HG02970 (cell line): ENCODE measurements at regions not wholly inside any gene's neighbourhood (a gene's known extent, or its start where the extent isn't known, plus 50 kb on each side); places are given as distances from the start of the nearest gene placed in this dataset.

Experiments
- ATAC-seq: cut with Tn5 transposase; IDR thresholded peaks from one replicate; pipeline ENCODE4 v1.9.1; 2021; ENCODE audit warnings: mild to moderate bottlenecking, moderate library complexity, moderate number of reproducible peaks; ENCODE audit not compliant: unreplicated experiment, low FRiP score

- ATAC-seq: no peak
Measured at GRCh38 chr7:13060173-13060572, 372.7 kb downstream of the ARL4A start.

GRCh38 chr7:13061115-13061514 is 373.7 kb downstream of the ARL4A start:
- no peak for ATAC-seq

GRCh38 chr7:13062631-13063030 is 375.2 kb downstream of the ARL4A start:
- no peak for ATAC-seq

GRCh38 chr7:13067036-13067435 is 379.6 kb downstream of the ARL4A start:
- no peak for ATAC-seq

- no peak for ATAC-seq
Measured at GRCh38 chr7:13068032-13068431, 380.6 kb downstream of the ARL4A start.

GRCh38 chr7:13069841-13070240 is 382.4 kb downstream of the ARL4A start:
- no peak for ATAC-seq

DNA sequence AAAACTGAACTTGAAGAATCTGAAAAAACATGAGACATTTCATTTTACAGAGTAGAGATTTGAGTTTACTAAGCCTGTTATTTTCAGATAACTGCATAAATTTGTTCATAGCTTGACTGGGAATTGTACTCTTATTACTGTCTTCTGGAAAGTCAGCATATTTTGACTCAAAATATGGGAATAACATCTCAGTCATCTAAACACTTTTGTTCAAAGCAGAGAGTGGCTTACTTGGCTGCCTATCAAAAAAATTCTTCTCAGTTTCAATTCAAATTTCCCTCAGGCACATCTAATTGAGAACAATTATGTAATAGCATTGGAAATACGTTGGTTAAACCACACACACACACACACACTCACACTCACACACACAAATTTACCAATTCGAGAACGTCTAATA is 384.6 kb downstream of the ARL4A start:
- no peak for ATAC-seq

DNA sequence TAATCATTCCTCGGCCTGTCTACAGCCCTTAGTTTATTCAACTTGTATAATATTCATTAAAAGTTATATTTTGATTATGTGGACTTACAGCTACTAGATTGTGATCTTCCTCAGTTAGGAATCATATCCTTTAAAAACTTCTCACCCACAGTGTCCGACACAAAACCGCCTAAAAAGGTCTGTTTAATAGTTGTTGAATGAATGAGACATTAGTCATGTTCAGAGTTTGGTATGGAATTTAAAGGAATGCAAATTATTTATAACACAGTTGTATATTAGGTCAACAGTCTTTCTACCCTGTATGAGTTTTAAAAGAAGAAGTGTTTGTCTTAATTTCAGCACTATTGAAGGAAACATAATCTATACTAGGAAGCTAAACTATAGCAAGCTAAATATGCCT is 390.0 kb downstream of the ARL4A start:
- ATAC-seq: no peak

GRCh38 chr7:13078105-13078504 is 390.7 kb downstream of the ARL4A start:
- ATAC-seq: no peak

DNA sequence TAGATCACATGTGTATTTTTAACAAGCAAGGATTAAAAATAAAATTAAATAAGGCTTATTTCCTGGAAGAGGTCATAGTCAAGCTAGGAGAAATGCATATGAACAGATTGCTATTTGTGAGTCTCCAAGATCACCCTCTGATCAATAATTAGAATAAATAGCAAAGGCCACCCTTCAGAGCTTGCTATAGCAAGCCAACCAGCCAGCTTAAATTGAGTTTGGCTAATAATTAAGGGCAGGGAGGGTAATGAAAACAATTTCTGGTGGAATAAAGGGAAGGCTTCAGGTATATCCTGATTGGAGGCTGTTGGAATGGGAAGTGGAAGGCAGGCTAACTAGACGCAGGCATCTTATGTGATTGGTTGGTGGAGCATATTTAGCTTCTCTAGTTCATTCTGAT is 403.5 kb downstream of the ARL4A start:
- ATAC-seq: no peak

DNA sequence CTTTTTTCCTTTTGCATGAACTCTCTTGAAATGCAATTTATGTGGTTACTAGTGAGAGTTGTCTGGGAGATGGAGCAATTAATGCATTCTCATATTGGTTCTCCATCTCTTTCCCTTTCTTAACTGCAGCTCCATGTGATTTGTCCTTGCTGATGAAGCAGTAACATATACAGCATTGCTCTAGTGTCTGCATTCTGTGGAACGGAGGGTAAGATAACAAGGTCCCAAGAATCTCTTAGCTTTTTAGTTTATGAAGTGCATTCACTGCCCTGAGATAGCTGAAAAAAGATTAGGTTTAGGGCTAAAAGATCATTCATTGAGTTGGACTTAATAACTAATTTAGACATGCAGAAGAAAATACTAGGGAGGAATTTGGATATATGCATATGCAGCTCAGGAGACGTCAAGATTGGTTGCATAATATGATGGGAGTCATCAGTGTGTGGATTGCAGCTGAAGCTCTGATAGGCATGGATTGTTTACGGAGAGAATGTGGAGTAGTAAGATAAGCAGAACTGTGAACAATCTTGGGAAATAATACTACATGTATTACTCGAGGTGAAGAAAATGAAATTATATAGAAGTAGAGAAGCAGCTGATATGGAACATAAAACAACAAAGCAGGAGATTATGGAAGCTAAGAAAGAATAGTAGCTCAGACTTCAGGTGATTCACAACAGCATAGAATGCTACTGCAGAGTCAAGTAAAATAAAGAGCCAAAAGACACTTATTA is 404.7 kb downstream of the ARL4A start:
- no peak for ATAC-seq

DNA sequence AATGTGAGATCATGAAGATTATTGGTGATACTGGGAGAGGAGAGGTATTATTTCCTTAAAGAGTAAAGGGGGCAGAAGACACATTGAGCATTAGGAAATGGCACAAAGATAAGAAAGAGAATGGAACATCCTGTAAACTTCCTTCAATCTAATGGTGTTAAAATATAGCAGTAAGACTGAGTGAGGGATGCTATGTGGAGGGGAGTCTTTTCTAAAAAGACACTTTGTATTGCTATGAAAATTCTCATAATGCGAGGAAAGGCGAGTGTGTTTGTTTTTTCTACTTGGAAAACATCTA is 405.2 kb downstream of the ARL4A start:
- no peak for ATAC-seq

DNA sequence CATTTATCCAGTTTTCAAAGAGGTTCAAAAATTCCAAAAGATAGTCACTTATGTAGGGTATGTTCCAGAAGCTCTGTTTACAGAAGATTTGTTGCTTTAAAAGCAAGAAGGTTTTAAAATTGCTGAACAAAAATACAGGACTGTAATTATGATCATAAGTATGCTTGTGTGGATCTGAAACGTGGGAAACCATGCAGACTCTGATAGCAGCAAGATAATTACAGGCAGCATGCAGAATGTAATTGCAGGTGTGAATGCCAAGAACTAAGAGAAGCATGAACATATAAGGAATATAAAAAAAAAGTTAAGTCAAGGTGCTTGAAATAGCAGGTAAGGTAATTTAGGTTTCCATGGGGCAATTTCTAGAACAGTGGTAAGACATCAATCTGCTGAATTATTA is 405.7 kb downstream of the ARL4A start:
- ATAC-seq: no peak

DNA sequence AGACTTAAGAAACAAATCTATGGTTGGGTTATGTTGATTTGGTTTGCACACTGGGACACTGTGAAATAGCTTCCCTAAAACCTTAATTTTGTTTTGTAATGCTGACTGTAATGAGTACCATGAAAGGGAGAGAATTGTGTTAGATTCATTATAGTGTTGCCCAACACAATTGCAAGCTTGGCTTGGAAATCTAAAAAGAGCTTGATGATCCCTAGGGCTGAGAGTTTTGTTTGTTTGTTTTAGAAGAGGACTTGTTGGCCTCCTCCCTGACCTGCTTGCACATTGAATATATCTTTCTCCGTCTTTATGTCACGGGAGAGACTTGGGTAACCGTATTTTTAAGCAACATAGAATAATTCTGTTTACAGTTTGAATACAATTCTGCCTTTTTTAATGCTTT is 410.1 kb downstream of the ARL4A start:
- no peak for ATAC-seq

- no peak for ATAC-seq
Measured at GRCh38 chr7:13098161-13098560, 410.7 kb downstream of the ARL4A start.

- ATAC-seq: no peak
Measured at GRCh38 chr7:13099154-13099795, 411.8 kb downstream of the ARL4A start.

DNA sequence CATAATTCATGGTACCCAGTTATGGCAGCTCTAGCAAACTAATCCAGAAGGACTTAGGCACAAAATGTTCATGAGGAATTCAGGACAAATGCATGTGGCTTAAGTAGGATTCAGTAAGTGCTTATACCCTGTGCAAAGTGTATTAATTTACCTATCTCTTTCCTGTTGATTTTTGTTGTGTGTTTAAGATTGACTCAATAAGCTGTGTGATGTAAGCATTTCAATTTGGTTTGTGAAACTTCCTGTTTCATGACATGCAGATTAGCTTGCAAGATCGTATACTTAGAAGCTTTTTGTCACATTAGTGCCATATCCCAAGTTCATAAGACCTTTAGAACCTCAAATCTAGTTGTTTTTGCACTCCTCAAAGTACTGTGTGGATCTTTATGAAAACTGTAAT is 416.7 kb downstream of the ARL4A start:
- ATAC-seq: no peak

DNA sequence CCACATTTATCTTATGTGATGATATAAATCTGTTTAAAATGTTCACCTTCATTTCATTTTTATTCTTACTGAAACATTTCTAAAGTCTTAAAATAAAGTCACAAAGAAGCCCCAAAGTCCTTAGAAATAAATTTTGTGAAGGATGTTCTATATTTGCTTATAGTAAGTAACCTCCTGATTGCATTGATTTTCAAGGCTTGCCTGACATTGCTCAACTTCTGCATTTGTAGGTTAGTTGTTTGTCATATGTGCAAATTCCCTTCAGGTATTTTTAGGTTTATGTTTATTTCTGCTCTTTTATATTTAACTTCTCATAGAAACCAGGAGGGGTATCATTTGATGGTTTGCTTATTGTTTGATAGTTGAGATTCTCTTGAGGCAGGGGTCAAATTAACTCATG is 417.8 kb downstream of the ARL4A start:
- ATAC-seq: no peak

GRCh38 chr7:13106513-13106912 is 419.1 kb downstream of the ARL4A start:
- ATAC-seq: no peak

DNA sequence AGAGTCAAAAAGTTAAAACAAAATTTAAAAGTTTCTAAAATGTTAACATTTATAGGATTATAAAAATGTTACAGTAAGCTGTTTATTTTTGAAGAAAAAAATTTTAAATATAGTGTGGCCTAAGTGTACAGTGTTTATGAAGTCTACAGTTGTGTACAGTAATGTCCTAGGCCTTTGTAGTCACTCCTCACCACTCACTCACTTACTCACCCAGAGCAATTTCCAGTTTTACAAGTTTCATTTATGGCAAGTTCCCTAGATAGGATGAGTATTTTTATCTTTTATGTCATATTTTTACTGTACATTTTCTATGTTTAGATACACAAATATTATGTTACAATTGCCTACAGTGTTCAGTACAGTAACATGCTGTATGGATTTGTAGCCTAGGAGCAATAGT is 419.9 kb downstream of the ARL4A start:
- no peak for ATAC-seq

- ATAC-seq: no peak
Measured at GRCh38 chr7:13108061-13108460, 420.6 kb downstream of the ARL4A start.

DNA sequence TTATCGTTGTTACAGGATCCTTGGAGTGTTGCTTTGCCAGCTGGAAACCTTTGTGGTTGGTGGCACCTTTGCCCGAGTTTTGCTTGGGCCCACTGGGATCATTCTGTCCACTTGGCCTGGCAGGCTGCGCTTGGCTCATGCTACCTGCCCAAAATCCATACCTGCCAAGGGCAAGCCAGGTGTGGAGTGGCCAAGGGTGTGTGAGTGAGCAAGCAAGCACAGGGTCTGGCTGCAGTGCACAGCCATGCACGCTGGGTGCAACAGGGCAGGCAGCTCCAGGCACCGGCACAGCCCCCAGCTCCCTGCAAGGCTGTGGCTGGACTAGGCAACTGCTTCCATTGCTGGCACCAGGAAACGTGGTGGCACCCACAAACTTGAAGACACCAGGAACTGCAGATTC is 421.8 kb downstream of the ARL4A start:
- no peak for ATAC-seq

DNA sequence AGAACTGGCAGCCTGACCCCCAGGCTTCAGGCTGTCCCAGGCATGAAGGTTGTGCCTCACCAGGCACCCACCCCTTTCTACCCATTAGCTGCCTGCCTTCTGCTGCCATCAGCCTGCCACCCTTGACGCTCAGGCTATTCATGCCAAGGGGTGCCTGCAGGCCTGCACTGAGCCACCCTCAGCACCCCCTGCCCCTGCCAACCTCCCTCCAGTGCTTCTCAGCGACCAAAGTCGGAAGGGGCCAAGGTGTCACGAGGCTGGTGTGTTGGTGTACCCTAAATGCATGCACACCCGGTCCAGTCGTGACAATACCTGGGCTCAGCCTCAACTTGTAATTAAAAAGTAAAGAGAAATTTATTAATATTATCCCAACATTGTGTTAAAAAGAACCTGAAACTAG is 422.7 kb downstream of the ARL4A start:
- ATAC-seq: no peak
